ENCODE measurements at regions not wholly inside any gene's neighbourhood (a gene's known extent, or its start where the extent isn't known, plus 50 kb on each side); places are given as distances from the start of the nearest gene placed in this dataset.

DNA sequence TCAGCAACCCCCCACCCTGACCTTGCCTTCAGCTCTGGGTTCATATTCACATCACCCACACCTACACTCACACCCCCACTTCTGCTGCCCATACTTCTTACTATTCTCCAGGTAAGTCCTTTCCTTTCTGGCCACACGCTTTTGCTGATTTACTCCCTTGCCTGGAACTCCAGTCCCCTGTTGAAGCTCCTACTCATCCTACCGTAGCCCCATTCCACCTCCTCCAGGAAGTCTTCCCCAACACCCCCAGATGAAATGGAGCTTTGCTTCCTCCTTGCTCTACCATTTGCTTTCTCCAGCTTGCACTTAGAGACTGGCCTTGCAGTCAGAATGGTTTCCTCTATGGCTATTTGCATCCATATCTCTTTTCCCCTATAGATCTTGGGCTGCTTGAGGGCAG lies 182.3 kb downstream of the MELK start:
- TF ChIP-seq EZH2 (IDR thresholded peaks at IDR 0.05; ENCODE audit: borderline replicate concordance) (no peak), CTCF (IDR thresholded peaks at IDR 0.05; ENCODE audit: poor library complexity) (no peak), EZH2phosphoT487 (IDR thresholded peaks at IDR 0.05; ENCODE audit: low read depth, severe bottlenecking, unreplicated experiment) (no peak)

All from hepatocyte (in vitro differentiated cells).